B cell (primary cell): ENCODE measurements at regions not wholly inside any gene's neighbourhood (a gene's known extent, or its start where the extent isn't known, plus 50 kb on each side); places are given as distances from the start of the nearest gene placed in this dataset.
"Not testable (repeated sequence)": the region's sequence is repeated elsewhere in the genome, so short reads cannot be mapped to it uniquely, and the experiment has no call there.

ENCODE experiments used
- ATAC-seq: fragments of 200-7000 bp; cut with Tn5 transposase; one replicate; pipeline ENCODE4 v1.10.0; 2021; ENCODE audit warnings: low read depth, mild to moderate bottlenecking, moderate number of reproducible peaks, moderate library complexity
- CTCF ChIA-PET: fragments of 350-600 bp; sonication (Branson Sonifier 250); formaldehyde crosslinking; loops from one replicate; lab custom pipeline; 2021; ENCODE audit warnings: antibody characterized with exemption, inconsistent platforms; lab: Charles Lee
- POLR2A ChIA-PET: fragments of 350-600 bp; sonication (Branson Sonifier 250); formaldehyde crosslinking; loops from one replicate; lab custom pipeline; 2021; ENCODE audit warnings: antibody characterized with exemption; lab: Charles Lee
- DNase-seq: peaks from one replicate; pipeline ENCODE4 v3.0.0; 2013
- H2AFZ ChIP-seq: 2 replicates; pipeline ENCODE4 v1.6.1; 2012; ENCODE audit warnings: mild to moderate bottlenecking, low read depth, low read length; ENCODE audit not compliant: insufficient read depth, poor library complexity, severe bottlenecking
- H3K27ac ChIP-seq, 2 donors: 1 replicate in 1 of 2; 2 replicates in 1 of 2; pipeline ENCODE4 v1.5.1; 2012 to 2013; ENCODE audit warnings: low read length in 2 of 2, mild to moderate bottlenecking in 2 of 2, moderate library complexity in 1 of 2
- H3K27me3 ChIP-seq, 4 experiments: fragments of 200-600 bp in 1 of 4; sonication (generic) in 1 of 4; replicated peaks in 1 of 4; 1 replicate in 2 of 4; 2 replicates in 2 of 4; pipeline versions ENCODE4 v1.6.1 to v1.7.0; 2013 to 2016; ENCODE audit warnings: low read length in 3 of 4, mild to moderate bottlenecking in 2 of 4, mixed read lengths in 1 of 4, moderate library complexity in 1 of 4; ENCODE audit not compliant: insufficient read depth in 4 of 4, control insufficient read depth in 3 of 4; ENCODE audit errors: control extremely low read depth in 1 of 4
- H3K36me3 ChIP-seq, 2 experiments: replicated peaks in 1 of 2; 1 replicate in 1 of 2; 2 replicates in 1 of 2; pipeline versions ENCODE4 v1.6.1 to v1.7.1; 2013; ENCODE audit warnings: low read length in 1 of 2; ENCODE audit not compliant: insufficient read depth in 2 of 2, control insufficient read depth in 1 of 2; ENCODE audit errors: control extremely low read depth in 1 of 2, extremely low read depth in 1 of 2
- H3K4me1 ChIP-seq, 2 donors: fragments of 200-600 bp in 1 of 2; sonication (generic) in 1 of 2; 1 replicate in 1 of 2; 2 replicates in 1 of 2; pipeline versions ENCODE4 v1.5.1 to v1.6.1; 2013 to 2017; ENCODE audit warnings: low read length in 2 of 2; ENCODE audit not compliant: control insufficient read depth in 2 of 2, insufficient read depth in 2 of 2
- H3K4me2 ChIP-seq: replicated peaks from 2 replicates; pipeline ENCODE3; 2012; ENCODE audit warnings: mild to moderate bottlenecking, low read depth, low read length; ENCODE audit not compliant: poor library complexity, severe bottlenecking
- H3K4me3 ChIP-seq, 5 experiments: fragments of 200-600 bp in 1 of 5; sonication (generic) in 1 of 5; 1 replicate in 3 of 5; 2 replicates in 2 of 5; pipeline versions ENCODE4 v1.5.1 to v1.7.0; 2011 to 2016; ENCODE audit warnings: low read length in 4 of 5, mild to moderate bottlenecking in 4 of 5, low read depth in 2 of 5, control low read depth in 1 of 5, moderate library complexity in 1 of 5; ENCODE audit not compliant: insufficient read depth in 1 of 5; ENCODE audit errors: control extremely low read depth in 1 of 5, extremely low read depth in 1 of 5
- H3K79me2 ChIP-seq: fragments of 200-600 bp; sonication (generic); one replicate; pipeline ENCODE4 v1.6.0; 2016; ENCODE audit warnings: low read length; ENCODE audit not compliant: control insufficient read depth, insufficient read depth
- H3K9ac ChIP-seq: fragments of 200-600 bp; sonication (generic); 2 replicates; pipeline ENCODE4 v1.6.1; 2017; ENCODE audit warnings: mild to moderate bottlenecking, low read length, moderate library complexity
- H3K9me3 ChIP-seq, 3 donors: one replicate each; pipeline versions ENCODE4 v1.6.1 to v1.7.1; 2013; ENCODE audit warnings: low read length in 2 of 3; ENCODE audit not compliant: control insufficient read depth in 2 of 3, insufficient read depth in 1 of 3; ENCODE audit errors: control extremely low read depth in 1 of 3
- H4K20me1 ChIP-seq: 2 replicates; pipeline ENCODE4 v1.6.0; 2012; ENCODE audit warnings: mild to moderate bottlenecking, low read length; ENCODE audit not compliant: insufficient read depth, control insufficient read depth, poor library complexity, severe bottlenecking
- H3K27ac Mint-ChIP-seq: one replicate; pipeline ENCODE4 v1.8.0; 2021; ENCODE audit warnings: mixed read lengths
- H3K27me3 Mint-ChIP-seq: one replicate; pipeline ENCODE4 v1.8.0; 2021; ENCODE audit warnings: mixed read lengths
- H3K4me1 Mint-ChIP-seq: one replicate; pipeline ENCODE4 v1.8.0; 2021; ENCODE audit warnings: mixed read lengths
- H3K4me3 Mint-ChIP-seq: one replicate; pipeline ENCODE4 v1.8.0; 2021; ENCODE audit warnings: mixed read lengths
- H3K9me3 Mint-ChIP-seq: one replicate; pipeline ENCODE4 v1.8.0; 2022; ENCODE audit warnings: mixed read lengths; ENCODE audit not compliant: insufficient read depth
- WGBS: methylation state at CpG from one replicate; pipeline ENCODE4 v1.1.5; 2013; ENCODE audit warnings: missing lambda C conversion rate; ENCODE audit not compliant: insufficient coverage; 5-methylcytosine and 5-hydroxymethylcytosine counted together
- intact Hi-C: fragments of 100-400 bp; cut with micrococcal nuclease; formaldehyde crosslinking; loops from one replicate; pipeline ENCODE4 v1.10.0; 2022

GRCh38 chr4:189667386-189667785, 273.3 kb upstream of the FRG1 start:
- H3K9me3 ChIP-seq, H3K27me3 ChIP-seq, intact Hi-C loops, POLR2A ChIA-PET, H3K27ac ChIP-seq, CTCF ChIA-PET, H3K9me3 Mint-ChIP-seq, H3K36me3 ChIP-seq, DNase-seq, H3K4me3 ChIP-seq, H3K4me1 Mint-ChIP-seq, ATAC-seq, H3K4me2 ChIP-seq, H4K20me1 ChIP-seq, H3K27me3 Mint-ChIP-seq, H3K4me1 ChIP-seq, H3K79me2 ChIP-seq, H2AFZ ChIP-seq, H3K9ac ChIP-seq, H3K4me3 Mint-ChIP-seq, H3K27ac Mint-ChIP-seq: not testable (repeated sequence)
- WGBS: no CpG with 5 or more reads among the region's 1 CpG

- H3K27ac ChIP-seq, POLR2A ChIA-PET, H3K9me3 ChIP-seq, H3K9me3 Mint-ChIP-seq, H3K4me2 ChIP-seq, H3K4me1 Mint-ChIP-seq, intact Hi-C loops, H3K27me3 ChIP-seq, ATAC-seq, CTCF ChIA-PET, H3K9ac ChIP-seq, H3K4me1 ChIP-seq, H3K36me3 ChIP-seq, H3K4me3 Mint-ChIP-seq, H2AFZ ChIP-seq, H3K27me3 Mint-ChIP-seq, H4K20me1 ChIP-seq, DNase-seq, H3K27ac Mint-ChIP-seq, H3K79me2 ChIP-seq, H3K4me3 ChIP-seq: not testable (repeated sequence)
- WGBS: no CpG with 5 or more reads among the region's 8 CpGs
Observed at GRCh38 chr4:189697675-189698245, 242.9 kb upstream of the FRG1 start.

GRCh38 chr4:189703000-189703399, 237.7 kb upstream of the FRG1 start:
- H3K27ac ChIP-seq, ATAC-seq, H3K79me2 ChIP-seq, H3K36me3 ChIP-seq, H3K9me3 ChIP-seq, H3K4me3 Mint-ChIP-seq, H3K4me1 Mint-ChIP-seq, H3K9me3 Mint-ChIP-seq, H3K4me2 ChIP-seq, CTCF ChIA-PET, H3K4me3 ChIP-seq, H3K27me3 ChIP-seq, H3K4me1 ChIP-seq, intact Hi-C loops, POLR2A ChIA-PET, H3K27ac Mint-ChIP-seq, H2AFZ ChIP-seq, H4K20me1 ChIP-seq, H3K27me3 Mint-ChIP-seq, DNase-seq, H3K9ac ChIP-seq: not testable (repeated sequence)
- 100% methylated on average over 1 of the region's 3 CpGs for WGBS

- CTCF ChIA-PET, H3K4me3 ChIP-seq, ATAC-seq, H2AFZ ChIP-seq, intact Hi-C loops, H3K4me1 ChIP-seq, H3K27ac Mint-ChIP-seq, H3K27me3 ChIP-seq, DNase-seq, H3K79me2 ChIP-seq, H3K27ac ChIP-seq, H3K27me3 Mint-ChIP-seq, H3K4me3 Mint-ChIP-seq, H3K9me3 ChIP-seq, H4K20me1 ChIP-seq, H3K4me1 Mint-ChIP-seq, H3K9ac ChIP-seq, POLR2A ChIA-PET, H3K9me3 Mint-ChIP-seq, H3K36me3 ChIP-seq, H3K4me2 ChIP-seq: not testable (repeated sequence)
- WGBS: no CpG with 5 or more reads among the region's 4 CpGs
Observed at GRCh38 chr4:189706821-189707220, 233.9 kb upstream of the FRG1 start.
